Neuronal stem cell (in vitro differentiated cells): ENCODE measurements at regions not wholly inside any gene's neighbourhood (a gene's known extent, or its start where the extent isn't known, plus 50 kb on each side); places are given as distances from the start of the nearest gene placed in this dataset.

Experiments
- DNase-seq: peaks from one replicate; pipeline ENCODE4 v3.0.0-alpha.2; 2013; ENCODE audit warnings: low spot score
- H2AFZ ChIP-seq: one replicate; pipeline ENCODE4 v1.6.1; 2013; ENCODE audit warnings: mild to moderate bottlenecking, low read length, inconsistent platforms
- H2AK5ac ChIP-seq: 2 replicates; pipeline ENCODE4 v1.6.1; 2013; ENCODE audit warnings: low read depth, mild to moderate bottlenecking, inconsistent platforms, low read length, moderate library complexity, mixed read lengths
- H2BK120ac ChIP-seq: 2 replicates; pipeline ENCODE4 v1.6.1; 2013; ENCODE audit warnings: low read depth, mild to moderate bottlenecking, inconsistent platforms, low read length, moderate library complexity, mixed read lengths
- H2BK12ac ChIP-seq: one replicate; pipeline ENCODE4 v1.6.1; 2013; ENCODE audit warnings: low read length, inconsistent platforms
- H2BK15ac ChIP-seq: 2 replicates; pipeline ENCODE4 v1.6.1; 2013; ENCODE audit warnings: mild to moderate bottlenecking, low read length, inconsistent platforms, mixed read lengths
- H2BK5ac ChIP-seq: one replicate; pipeline ENCODE4 v1.6.1; 2013; ENCODE audit warnings: inconsistent platforms, mild to moderate bottlenecking, low read length, moderate library complexity
- H3K14ac ChIP-seq: one replicate; pipeline ENCODE4 v1.6.1; 2013; ENCODE audit warnings: low read length, inconsistent platforms
- H3K18ac ChIP-seq: 2 replicates; pipeline ENCODE4 v1.6.1; 2013; ENCODE audit warnings: low read length, inconsistent platforms
- H3K23ac ChIP-seq: 2 replicates; pipeline ENCODE4 v1.6.1; 2013; ENCODE audit warnings: low read depth, mild to moderate bottlenecking, mixed read lengths, low read length, inconsistent platforms; ENCODE audit not compliant: poor library complexity
- H3K27ac ChIP-seq: replicated peaks from 3 replicates; pipeline ENCODE4 v1.5.1; 2013; ENCODE audit warnings: low read length, inconsistent platforms
- H3K27me3 ChIP-seq, 3 experiments: 2 replicates each; pipeline ENCODE4 v1.6.1; 2013; ENCODE audit warnings: low read length in 3 of 3, mild to moderate bottlenecking in 2 of 3, inconsistent platforms in 1 of 3, low read depth in 1 of 3, mixed read lengths in 1 of 3, moderate library complexity in 1 of 3; ENCODE audit not compliant: control insufficient read depth in 3 of 3, insufficient read depth in 3 of 3
- H3K36me3 ChIP-seq, 2 donors: replicated peaks in 1 of 2; 2 replicates each; pipeline ENCODE4 v1.6.1; 2013; ENCODE audit warnings: low read length in 2 of 2; ENCODE audit not compliant: control insufficient read depth in 2 of 2, insufficient read depth in 2 of 2
- H3K4ac ChIP-seq: 2 replicates; pipeline ENCODE4 v1.6.1; 2013; ENCODE audit warnings: inconsistent platforms, mild to moderate bottlenecking, low read length, moderate library complexity
- H3K4me1 ChIP-seq, 2 donors: 1 replicate in 1 of 2; 2 replicates in 1 of 2; pipeline ENCODE4 v1.6.1; 2013; ENCODE audit warnings: low read length in 2 of 2, low read depth in 1 of 2; ENCODE audit not compliant: control insufficient read depth in 2 of 2, insufficient read depth in 1 of 2
- H3K4me2 ChIP-seq: one replicate; pipeline ENCODE4 v1.6.1; 2013; ENCODE audit warnings: mild to moderate bottlenecking, low read length, inconsistent platforms; ENCODE audit not compliant: insufficient read depth, poor library complexity, severe bottlenecking
- H3K4me3 ChIP-seq, 2 donors: 2 replicates each; pipeline ENCODE4 v1.5.1; 2013; ENCODE audit warnings: low read length in 2 of 2, mild to moderate bottlenecking in 2 of 2, inconsistent platforms in 1 of 2, moderate library complexity in 1 of 2
- H3K79me1 ChIP-seq: one replicate; pipeline ENCODE4 v1.6.1; 2013; ENCODE audit warnings: low read depth, mild to moderate bottlenecking, inconsistent platforms, low read length, moderate library complexity
- H3K9ac ChIP-seq: one replicate; pipeline ENCODE4 v1.6.1; 2013; ENCODE audit warnings: mild to moderate bottlenecking, low read depth, low read length, inconsistent platforms; ENCODE audit not compliant: poor library complexity
- H3K9me3 ChIP-seq, 2 donors: replicated peaks in 1 of 2; 2 replicates each; pipeline versions ENCODE3 to v1.6.1; 2013; ENCODE audit warnings: low read length in 2 of 2, mild to moderate bottlenecking in 2 of 2, inconsistent platforms in 1 of 2, low read depth in 1 of 2, mixed read lengths in 1 of 2, moderate library complexity in 1 of 2; ENCODE audit not compliant: control insufficient read depth in 2 of 2, insufficient read depth in 1 of 2
- H4K8ac ChIP-seq: one replicate; pipeline ENCODE4 v1.6.1; 2013; ENCODE audit warnings: low read depth, mild to moderate bottlenecking, inconsistent platforms, low read length, moderate library complexity
- H4K91ac ChIP-seq: one replicate; pipeline ENCODE4 v1.6.1; 2013; ENCODE audit warnings: low read length, low read depth, mild to moderate bottlenecking, inconsistent platforms; ENCODE audit not compliant: poor library complexity
- WGBS, 2 donors: extraction: QIAGEN DNeasy Blood & Tissue Kit; methylation state at CpG; one replicate each; pipeline ENCODE4 v1.1.7; 2013; ENCODE audit warnings: missing lambda C conversion rate in 2 of 2, mixed read lengths in 1 of 2; ENCODE audit not compliant: insufficient read length in 2 of 2, insufficient replicate concordance in 1 of 2; ENCODE audit errors: extremely low coverage in 2 of 2; 5-methylcytosine and 5-hydroxymethylcytosine counted together

DNA sequence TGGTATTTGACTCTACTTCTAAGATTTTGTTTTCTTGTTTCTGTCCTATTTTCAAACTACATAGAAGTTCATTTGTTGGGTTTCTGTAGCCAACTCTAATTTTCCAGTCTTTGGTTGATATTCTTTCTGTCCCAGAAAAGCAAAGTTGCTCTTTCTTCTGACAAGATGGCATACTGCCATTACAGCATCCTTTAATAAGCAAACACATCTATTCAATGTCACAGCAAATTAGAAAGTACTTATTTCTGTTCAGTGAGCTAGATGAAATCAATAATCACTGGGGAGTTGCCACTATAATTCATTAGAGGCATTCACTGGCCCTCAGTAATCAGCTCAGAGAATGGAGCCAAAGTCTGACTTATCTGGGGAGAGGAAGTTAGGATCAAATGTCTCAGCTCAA lies 1258.0 kb upstream of the IGFBP7 start:
- no peak overlapping the region for H2BK5ac ChIP-seq
- no peak overlapping the region for H2BK12ac ChIP-seq
- no peak overlapping the region for H3K4ac ChIP-seq
- no peak for DNase-seq
- no peak overlapping the region for H2BK15ac ChIP-seq
- no peak overlapping the region for H3K4me3 ChIP-seq
- H3K4me1 ChIP-seq, result no peaks in the 10 kb centered on the region
- H3K14ac ChIP-seq, result no peak overlapping the region
- H4K91ac ChIP-seq, result no peak overlapping the region
- no peak overlapping the region for H3K23ac ChIP-seq
- no peak overlapping the region for H2BK120ac ChIP-seq
- no peak overlapping the region for H3K18ac ChIP-seq
- no peaks in the 10 kb centered on the region for H3K9me3 ChIP-seq
- H3K4me2 ChIP-seq, result no peak overlapping the region
- no peak overlapping the region for H3K27ac ChIP-seq
- no peaks in the 10 kb centered on the region for H3K79me1 ChIP-seq
- H3K36me3 ChIP-seq, result no peaks in the 10 kb centered on the region
- no peaks in the 10 kb centered on the region for H3K27me3 ChIP-seq
- no peak overlapping the region for H4K8ac ChIP-seq
- no peak overlapping the region for H2AK5ac ChIP-seq
- H3K9ac ChIP-seq, result no peak overlapping the region
- no peak overlapping the region for H2AFZ ChIP-seq

DNA sequence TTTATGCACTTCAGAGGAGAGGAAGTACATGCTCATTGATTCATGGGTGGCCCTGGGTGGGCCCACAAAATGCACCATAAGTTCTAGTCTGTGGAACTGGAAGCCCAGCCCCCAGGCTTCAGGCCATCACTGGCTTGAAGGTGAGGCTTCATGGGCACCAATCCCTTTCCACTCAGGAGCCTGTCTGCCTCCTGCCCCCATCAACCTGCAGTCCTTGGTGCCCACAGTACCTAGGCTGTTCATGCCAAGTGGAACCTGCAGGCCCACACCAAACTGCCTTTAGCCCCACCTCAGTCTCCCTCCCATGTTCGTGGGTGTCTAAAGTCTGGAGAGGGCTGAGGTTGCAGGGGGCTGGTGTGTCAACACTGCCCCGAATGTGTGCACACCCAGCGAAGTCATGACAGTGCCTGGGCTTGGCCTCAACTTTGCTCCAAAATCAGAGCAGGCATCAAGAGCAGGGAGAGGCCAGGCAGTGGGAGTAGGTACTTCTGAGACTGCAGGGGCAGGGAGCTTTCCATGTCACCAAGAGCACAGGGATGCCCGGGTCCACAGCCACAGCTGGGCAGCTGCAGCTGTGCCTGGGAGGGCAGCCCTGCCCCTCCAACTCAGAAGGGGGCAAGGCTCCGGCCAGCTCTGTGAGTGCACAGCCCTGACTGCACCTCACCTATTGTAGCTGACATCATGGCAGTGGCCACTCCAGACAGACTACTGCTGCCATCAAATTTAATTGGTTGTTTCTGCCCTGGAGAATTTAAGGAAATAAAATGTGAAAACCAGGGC lies 1250.4 kb upstream of the IGFBP7 start:
- Histone ChIP-seq H3K27ac (no peak overlapping the region), H3K23ac (no peak overlapping the region), H2BK15ac (peak overlapping the region; percentile 34), H3K79me1 (no peaks in the 10 kb centered on the region), H4K8ac (peak overlapping the region; percentile 75), H2BK120ac (no peak overlapping the region), H3K27me3 (no peaks in the 10 kb centered on the region), H2BK12ac (no peak overlapping the region), H3K4ac (no peak overlapping the region), H2BK5ac (no peak overlapping the region), H3K4me1 (no peaks in the 10 kb centered on the region), H3K14ac (no peak overlapping the region), H3K18ac (peak overlapping the region; percentile 29), H2AFZ (no peak overlapping the region), H3K9ac (no peak overlapping the region), H2AK5ac (no peak overlapping the region), H4K91ac (no peak overlapping the region), H3K9me3 (peaks cover 0 to 8% of the 10 kb centered on the region in 2 donors), H3K4me3 (no peak overlapping the region), H3K4me2 (no peak overlapping the region), H3K36me3 (no peaks in the 10 kb centered on the region)
- WGBS, 2 donors, result no CpG with 5 or more reads among the region's 5 CpGs
- DNase-seq, result no peak

DNA sequence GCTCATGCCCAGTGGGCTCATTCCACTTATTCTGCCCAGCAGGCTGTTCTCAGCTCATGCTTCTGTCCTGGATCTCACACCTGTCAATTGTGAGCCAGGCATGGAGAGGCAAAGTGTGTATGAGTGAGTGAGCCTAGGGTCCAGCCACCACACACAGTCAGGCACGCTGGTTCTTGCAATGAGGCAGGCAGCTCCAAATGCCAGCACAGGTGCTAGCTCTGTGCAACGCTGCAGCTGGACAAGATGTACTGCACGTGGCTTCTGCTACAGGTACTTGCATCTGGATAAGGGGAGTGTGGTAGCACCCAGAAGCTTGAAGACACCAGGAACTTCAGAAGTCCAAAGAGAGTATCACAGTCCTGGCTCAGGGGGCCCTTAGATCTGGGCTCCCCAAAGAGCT lies 1249.4 kb upstream of the IGFBP7 start:
- Histone ChIP-seq H3K18ac (no peak overlapping the region), H3K9ac (no peak overlapping the region), H3K36me3 (no peaks in the 10 kb centered on the region), H3K4me2 (no peak overlapping the region), H3K79me1 (no peaks in the 10 kb centered on the region), H3K4me3 (no peak overlapping the region), H4K91ac (no peak overlapping the region), H2BK12ac (no peak overlapping the region), H3K4me1 (no peaks in the 10 kb centered on the region), H2BK15ac (no peak overlapping the region), H3K9me3 (peaks cover 0 to 8% of the 10 kb centered on the region in 2 donors), H3K4ac (no peak overlapping the region), H3K27ac (no peak overlapping the region), H2AK5ac (no peak overlapping the region), H3K27me3 (no peaks in the 10 kb centered on the region), H2AFZ (no peak overlapping the region), H4K8ac (no peak overlapping the region), H2BK120ac (no peak overlapping the region), H3K14ac (peak overlapping the region; percentile 9), H2BK5ac (no peak overlapping the region), H3K23ac (peak overlapping the region; percentile 53)
- no peak for DNase-seq
- no CpG with 5 or more reads among the region's 3 CpGs for WGBS, 2 donors

DNA sequence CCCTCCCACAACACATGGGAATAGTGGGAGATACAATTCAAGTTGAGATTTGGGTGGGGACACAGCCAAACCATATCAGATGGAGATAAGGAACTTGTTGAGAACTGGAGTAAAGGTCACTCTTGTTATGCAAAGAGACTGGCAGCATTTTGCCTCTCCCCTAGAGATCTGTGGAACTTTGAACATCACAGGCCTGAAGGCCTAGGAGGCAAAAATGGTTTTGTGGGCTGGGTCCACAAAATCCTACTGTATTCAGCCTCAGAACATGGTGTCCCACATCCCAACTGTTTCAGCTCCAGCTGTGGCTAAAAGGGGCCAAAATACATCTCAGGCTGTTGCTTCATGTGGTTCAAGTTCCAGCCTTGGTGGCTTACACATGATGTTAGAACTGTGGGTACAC lies 1247.8 kb upstream of the IGFBP7 start:
- no peak overlapping the region for H4K91ac ChIP-seq
- no peak overlapping the region for H3K27ac ChIP-seq
- H3K14ac ChIP-seq, result no peak overlapping the region

More for the DNA sequence above, 1247.8 kb upstream of the IGFBP7 start:
- Histone ChIP-seq H2AK5ac (no peak overlapping the region), H3K18ac (no peak overlapping the region), H3K4ac (no peak overlapping the region), H3K23ac (no peak overlapping the region), H3K36me3 (no peaks in the 10 kb centered on the region), H3K79me1 (no peaks in the 10 kb centered on the region), H2AFZ (no peak overlapping the region), H3K9ac (no peak overlapping the region), H2BK15ac (no peak overlapping the region), H3K4me2 (no peak overlapping the region), H3K9me3 (peaks cover 0 to 8% of the 10 kb centered on the region in 2 donors), H2BK120ac (no peak overlapping the region), H2BK5ac (no peak overlapping the region), H3K27me3 (no peaks in the 10 kb centered on the region), H3K4me3 (no peak overlapping the region), H4K8ac (no peak overlapping the region), H2BK12ac (no peak overlapping the region), H3K4me1 (no peaks in the 10 kb centered on the region)
- no peak for DNase-seq
